Iris pigment epithelial cell (primary cell): ENCODE measurements at regions not wholly inside any gene's neighbourhood (a gene's known extent, or its start where the extent isn't known, plus 50 kb on each side); places are given as distances from the start of the nearest gene placed in this dataset.

Experiments
- DNase-seq: peaks from one replicate; pipeline ENCODE4 v3.0.0-alpha.2; 2011; ENCODE audit warnings: low read depth

GRCh38 chr15:70473581-70474370 lies 289.6 kb downstream of the UACA start:
- peak; percentile 67 for DNase-seq

DNA sequence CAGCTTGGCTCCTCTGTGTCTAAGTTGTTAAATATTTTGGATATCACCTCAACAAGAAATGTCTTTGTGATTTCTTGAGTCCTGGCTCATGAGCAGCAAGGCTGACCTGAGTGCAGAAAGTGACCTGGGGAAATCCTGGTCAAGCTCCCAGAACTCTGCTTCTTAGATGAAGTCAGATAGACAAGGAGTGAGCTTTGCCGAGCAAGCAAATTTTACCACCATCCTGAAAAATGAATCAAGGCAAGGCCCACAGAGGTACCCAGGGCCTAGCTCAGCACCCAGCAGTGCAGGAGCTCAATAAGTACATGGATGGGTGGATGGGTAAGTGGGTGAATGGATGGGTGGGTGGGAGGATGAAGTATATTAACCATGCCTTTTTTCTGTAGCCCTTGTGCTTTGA lies 291.8 kb downstream of the UACA start:
- no peak for DNase-seq

DNA sequence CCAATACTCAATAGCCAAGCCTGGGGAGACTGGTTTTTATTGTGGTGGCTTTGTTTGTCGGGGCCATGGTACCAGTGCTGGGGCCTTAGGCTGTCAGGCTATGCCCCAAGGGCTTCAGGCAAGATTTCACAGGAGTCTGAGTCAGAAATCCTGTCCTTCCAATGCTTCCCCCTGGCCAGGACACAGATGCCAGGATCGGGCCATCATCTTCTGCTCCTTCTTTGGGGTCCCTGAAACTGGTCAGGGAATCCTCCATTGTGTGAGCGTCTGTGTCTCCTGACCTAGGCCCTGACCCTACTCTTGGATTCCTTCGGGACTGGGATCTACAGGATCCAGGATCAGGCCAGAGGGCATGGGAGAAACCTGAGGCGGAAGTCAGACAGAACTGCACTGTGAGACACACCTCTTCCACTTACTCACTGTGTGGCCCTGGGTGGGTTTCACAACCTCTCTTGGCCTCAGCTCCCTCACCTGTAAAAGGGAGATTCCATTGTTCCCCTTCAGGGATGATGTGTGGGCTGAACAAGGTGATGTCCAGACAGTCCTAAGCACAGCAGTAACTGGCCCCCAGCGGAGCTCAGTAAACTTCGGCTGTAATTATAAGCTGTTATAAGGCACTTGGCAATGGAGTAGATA lies 292.7 kb downstream of the UACA start:
- DNase-seq: no peak

DNA sequence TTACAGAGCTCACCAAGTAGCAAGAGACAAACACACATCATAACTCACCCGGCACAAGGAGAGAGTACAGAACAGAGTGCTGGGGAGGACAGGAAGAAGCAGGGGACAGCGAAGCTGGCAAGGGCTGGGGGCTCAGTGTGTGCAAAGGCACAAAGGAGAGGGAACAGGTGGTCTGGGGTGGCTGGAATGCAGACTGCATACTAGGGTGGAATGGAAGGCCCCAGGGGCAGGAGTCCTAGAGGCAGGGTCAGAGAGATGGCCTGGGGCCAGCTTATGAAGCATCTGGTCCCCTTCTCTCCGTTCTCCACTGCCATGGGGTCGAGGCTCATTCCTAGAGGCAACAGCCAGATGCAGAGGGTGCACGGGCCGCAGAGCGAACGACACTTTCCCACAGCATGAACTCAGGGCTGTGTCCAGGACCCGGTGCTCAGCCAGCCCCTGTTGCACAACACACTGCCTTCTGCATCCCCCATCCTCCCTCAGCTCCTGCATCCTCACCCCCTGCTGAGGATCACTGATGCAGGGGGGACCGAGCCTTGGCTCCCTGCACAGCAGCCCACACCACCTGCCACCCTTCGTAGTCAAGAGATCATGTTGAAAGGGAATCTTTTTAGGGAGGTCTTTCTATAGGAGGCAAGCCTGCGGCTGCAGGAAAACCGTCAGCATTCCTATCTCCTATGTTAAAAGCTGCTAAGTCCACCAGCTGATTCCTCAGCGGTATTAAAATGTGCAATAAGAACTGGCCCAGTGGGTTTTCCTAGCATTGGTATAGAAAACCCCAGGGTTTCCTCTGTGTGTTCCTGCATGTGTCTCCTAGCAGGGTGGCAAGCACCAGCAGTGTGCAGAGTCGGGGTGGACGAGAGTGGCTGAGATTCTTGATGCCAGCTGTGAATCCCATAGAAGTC lies 293.5 kb downstream of the UACA start:
- DNase-seq: no peak

- DNase-seq: no peak
Observed at GRCh38 chr15:70469182-70469581, 294.2 kb downstream of the UACA start.

GRCh38 chr15:70466895-70467529 lies 296.3 kb downstream of the UACA start:
- DNase-seq: peak; percentile 73

DNA sequence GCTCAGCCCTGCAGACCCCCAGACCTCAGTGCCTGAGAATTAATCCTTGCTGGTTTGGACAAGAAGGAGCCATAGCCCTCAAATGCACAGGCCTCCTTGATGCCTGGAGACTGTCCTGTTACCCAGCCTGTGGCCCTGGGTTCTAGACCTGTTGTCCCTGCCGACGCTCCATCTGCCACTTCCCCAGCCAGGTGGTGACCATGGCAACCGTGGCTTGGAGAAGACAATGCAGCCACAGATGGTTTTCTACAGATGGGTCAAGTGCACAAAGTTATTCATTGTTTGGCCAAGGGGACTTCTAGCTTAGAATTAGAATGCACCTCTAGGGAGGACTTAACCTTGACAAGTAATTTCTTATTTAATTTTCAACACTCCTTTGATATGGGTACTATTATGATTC lies 297.1 kb downstream of the UACA start:
- no peak for DNase-seq

GRCh38 chr15:70465812-70466211 lies 297.5 kb downstream of the UACA start:
- DNase-seq: no peak

DNA sequence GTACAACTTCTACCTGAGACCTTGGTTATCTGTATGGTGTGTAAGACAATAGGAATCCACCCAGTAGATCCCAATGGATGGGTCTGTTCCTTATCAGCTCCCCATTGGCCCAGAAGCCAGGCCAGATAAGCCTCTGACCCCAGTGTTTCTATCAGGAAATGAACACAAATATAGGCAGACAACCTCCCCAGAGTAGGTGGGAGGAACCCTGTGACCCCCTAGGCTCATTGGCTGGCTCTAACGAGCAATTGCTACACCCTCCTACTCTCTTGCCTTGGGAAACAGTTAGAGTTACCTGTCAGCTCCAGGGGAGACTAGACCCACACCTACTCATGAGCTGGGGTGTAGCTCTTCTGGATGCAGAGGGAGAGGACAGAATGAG lies 299.9 kb downstream of the UACA start:
- no peak for DNase-seq

- DNase-seq: no peak
Observed at GRCh38 chr15:70461992-70462391, 301.4 kb downstream of the UACA start.

DNA sequence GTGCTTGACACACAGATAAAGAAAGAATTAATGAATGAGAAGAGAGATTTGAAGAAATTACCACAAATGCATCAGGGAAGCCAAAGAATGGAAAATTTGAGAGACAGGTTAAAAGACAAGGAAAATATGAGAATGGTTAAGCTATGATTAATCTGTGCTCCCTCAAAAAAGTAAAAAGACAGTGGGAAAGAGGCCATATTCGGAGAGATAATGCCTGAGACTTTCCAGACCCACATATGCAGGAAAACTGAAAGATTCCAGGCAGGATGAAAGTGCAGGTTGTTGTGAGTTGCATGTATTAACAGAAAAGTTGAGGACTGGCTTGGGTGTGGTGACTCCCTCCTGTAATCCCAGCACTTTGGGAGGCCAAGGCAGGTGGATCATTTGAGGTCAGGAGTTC lies 302.3 kb downstream of the UACA start:
- DNase-seq: no peak

GRCh38 chr15:70459312-70459711 lies 304.0 kb downstream of the UACA start:
- no peak for DNase-seq

DNA sequence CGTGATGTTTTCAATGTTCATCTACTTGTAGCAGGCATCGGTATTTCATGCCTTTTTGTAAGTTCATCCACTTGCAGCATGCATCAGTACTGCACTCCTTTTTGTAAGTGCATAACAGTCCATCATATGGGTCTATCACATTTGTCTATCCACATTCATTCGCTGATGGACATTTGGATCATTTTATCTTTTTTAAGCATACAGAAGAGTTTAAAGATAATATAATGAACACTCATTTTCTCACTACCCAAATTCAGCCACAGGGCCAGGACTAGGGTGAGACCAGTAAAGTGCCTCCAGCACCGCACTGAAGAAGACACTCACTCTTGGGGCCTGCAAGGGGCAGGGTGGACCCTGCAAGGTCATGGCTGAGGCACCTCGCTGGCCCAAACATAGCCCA lies 309.6 kb downstream of the UACA start:
- DNase-seq: no peak

DNA sequence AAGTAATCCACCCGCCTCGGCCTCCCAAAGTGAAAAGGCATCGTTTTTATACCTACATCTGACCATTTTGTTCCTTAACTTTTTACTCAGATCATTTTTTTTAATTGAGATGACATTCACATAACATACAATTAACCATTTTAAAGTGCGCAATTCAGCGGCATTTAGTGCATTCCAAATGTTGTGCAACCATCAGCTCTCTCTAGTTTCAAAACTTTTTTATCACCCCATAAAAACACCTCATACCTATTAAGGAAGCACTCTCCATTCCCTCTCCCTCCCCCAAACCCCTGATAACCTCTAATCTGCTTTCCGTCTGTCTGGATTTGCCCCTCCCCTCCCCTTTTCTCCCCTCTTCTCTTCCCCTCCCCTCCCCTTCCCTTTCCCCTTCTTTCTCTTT lies 310.1 kb downstream of the UACA start:
- DNase-seq: no peak

- no peak for DNase-seq
Observed at GRCh38 chr15:70451821-70452653, 311.3 kb downstream of the UACA start.

GRCh38 chr15:70450142-70450443 lies 313.3 kb downstream of the UACA start:
- DNase-seq: no peak

- DNase-seq: no peak
Observed at GRCh38 chr15:70449311-70450141, 313.8 kb downstream of the UACA start.

- DNase-seq: no peak
Observed at GRCh38 chr15:70447928-70448698, 315.2 kb downstream of the UACA start.

DNA sequence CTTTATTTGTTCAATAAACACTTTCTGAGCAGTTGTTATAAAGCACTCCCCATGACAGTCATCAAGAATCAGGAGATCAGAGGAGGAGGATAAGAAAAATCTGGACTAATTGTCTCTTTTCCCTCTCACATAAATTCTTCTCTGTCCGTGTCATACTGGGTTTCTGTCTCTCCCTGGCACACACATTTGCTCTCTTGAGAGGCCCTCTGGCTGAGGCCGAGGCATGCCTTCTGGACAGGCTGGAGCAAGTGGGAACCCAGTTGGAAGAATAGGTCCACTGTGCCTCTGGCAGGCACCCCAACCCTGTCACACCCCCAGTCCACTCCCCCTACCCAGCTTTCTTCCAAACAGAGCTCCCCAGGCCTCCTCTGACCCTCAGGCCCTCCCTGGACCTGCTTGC lies 315.8 kb downstream of the UACA start:
- no peak for DNase-seq

- no peak for DNase-seq
Observed at GRCh38 chr15:70447081-70447480, 316.3 kb downstream of the UACA start.
